ENCODE measurements at regions not wholly inside any gene's neighbourhood (a gene's known extent, or its start where the extent isn't known, plus 50 kb on each side); places are given as distances from the start of the nearest gene placed in this dataset.

- Histone ChIP-seq H3K27me3 (ENCODE audit: control insufficient read depth, insufficient read depth, low read length) (no peaks in the 10 kb centered on the region), H3K9me3 (ENCODE audit: control insufficient read depth, insufficient read depth, low read depth, low read length) (no peaks in the 10 kb centered on the region), H3K27ac (ENCODE audit: low read length) (no peak overlapping the region), H3K4me3 (ENCODE audit: low read depth in 2 of 2, low read length in 2 of 2) (no peak overlapping the region), H3K36me3 (ENCODE audit: control insufficient read depth, insufficient read depth, low read length) (no peaks in the 10 kb centered on the region), H3K4me1 (ENCODE audit: control insufficient read depth, insufficient read depth, low read length) (no peaks in the 10 kb centered on the region)
- ChIA-PET POLR2A (no interaction called here), CTCF (no interaction called here)
- TF ChIP-seq SIN3A (IDR thresholded peaks at IDR 0.05; ENCODE audit: borderline replicate concordance, insufficient read depth, low read depth, low read length) (no peak), CTCF (IDR thresholded peaks at IDR 0.05) (no peak), POLR2AphosphoS5 (IDR thresholded peaks at IDR 0.05; ENCODE audit: low read depth, low read length) (no peak), TCF7L2 (IDR thresholded peaks at IDR 0.05; ENCODE audit: low read depth, low read length) (no peak)
- TF ChIP-seq, protein P1, sequence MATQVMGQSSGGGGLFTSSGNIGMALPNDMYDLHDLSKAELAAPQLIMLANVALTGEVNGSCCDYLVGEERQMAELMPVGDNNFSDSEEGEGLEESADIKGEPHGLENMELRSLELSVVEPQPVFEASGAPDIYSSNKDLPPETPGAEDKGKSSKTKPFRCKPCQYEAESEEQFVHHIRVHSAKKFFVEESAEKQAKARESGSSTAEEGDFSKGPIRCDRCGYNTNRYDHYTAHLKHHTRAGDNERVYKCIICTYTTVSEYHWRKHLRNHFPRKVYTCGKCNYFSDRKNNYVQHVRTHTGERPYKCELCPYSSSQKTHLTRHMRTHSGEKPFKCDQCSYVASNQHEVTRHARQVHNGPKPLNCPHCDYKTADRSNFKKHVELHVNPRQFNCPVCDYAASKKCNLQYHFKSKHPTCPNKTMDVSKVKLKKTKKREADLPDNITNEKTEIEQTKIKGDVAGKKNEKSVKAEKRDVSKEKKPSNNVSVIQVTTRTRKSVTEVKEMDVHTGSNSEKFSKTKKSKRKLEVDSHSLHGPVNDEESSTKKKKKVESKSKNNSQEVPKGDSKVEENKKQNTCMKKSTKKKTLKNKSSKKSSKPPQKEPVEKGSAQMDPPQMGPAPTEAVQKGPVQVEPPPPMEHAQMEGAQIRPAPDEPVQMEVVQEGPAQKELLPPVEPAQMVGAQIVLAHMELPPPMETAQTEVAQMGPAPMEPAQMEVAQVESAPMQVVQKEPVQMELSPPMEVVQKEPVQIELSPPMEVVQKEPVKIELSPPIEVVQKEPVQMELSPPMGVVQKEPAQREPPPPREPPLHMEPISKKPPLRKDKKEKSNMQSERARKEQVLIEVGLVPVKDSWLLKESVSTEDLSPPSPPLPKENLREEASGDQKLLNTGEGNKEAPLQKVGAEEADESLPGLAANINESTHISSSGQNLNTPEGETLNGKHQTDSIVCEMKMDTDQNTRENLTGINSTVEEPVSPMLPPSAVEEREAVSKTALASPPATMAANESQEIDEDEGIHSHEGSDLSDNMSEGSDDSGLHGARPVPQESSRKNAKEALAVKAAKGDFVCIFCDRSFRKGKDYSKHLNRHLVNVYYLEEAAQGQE (IDR thresholded peaks at IDR 0.05; ENCODE audit: insufficient read depth in 1 of 2, low read depth in 2 of 2, low read length in 1 of 2) = no peak
- no peak for DNase-seq (ENCODE audit: low read depth, low spot score)
- intact Hi-C loops (cut with micrococcal nuclease; ENCODE audit: unreplicated experiment) = loop anchor here (1.0 kb wide), 1 partner anchor 12 kb away; no protein-coding TSS in a partner anchor
- no TSS peak for BruUV-seq (replicated peaks)
- ATAC-seq = no peak
- in situ Hi-C loops (cut with HindIII; ENCODE audit: low pct_unique_long_range_greater_than_20kb, low sequenced_read_pairs) = no loop called here
These were observed 191.4 kb downstream of the AMY1C start for GRCh38 chr1:103941086-103941485.

DNA sequence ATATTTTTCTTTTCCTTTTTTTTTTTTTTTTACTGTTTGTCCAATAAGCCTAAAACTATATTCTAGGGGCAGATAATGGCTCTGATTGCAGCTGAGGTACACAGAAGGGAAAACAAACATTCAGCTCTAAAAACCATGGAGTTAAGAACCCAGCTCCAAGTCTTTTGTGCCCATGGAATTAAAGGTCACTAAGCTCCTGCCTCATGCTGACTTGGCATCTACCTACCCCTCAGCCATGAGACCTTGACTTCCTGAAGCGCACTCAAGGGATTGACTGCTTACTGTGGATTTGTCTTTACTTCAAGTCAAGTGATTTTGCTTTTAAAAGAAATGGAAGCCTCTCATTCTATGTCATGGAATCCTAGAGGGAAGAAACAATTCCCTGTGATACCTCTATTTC, 192.3 kb downstream of the AMY1C start:
- no TSS peak for BruUV-seq (replicated peaks)
- H3K36me3 ChIP-seq (ENCODE audit: control insufficient read depth, insufficient read depth, low read length) = no peaks in the 10 kb centered on the region
- no peak overlapping the region for H3K27ac ChIP-seq (ENCODE audit: low read length)
- ATAC-seq = no peak
- no peaks in the 10 kb centered on the region for H3K9me3 ChIP-seq (ENCODE audit: control insufficient read depth, insufficient read depth, low read depth, low read length)
- POLR2A ChIA-PET = no interaction called here
- H3K4me3 ChIP-seq (ENCODE audit: low read depth in 2 of 2, low read length in 2 of 2) = no peak overlapping the region
- intact Hi-C loops (cut with micrococcal nuclease; ENCODE audit: unreplicated experiment) = no loop called here
- CTCF ChIA-PET = no interaction called here
- no peaks in the 10 kb centered on the region for H3K4me1 ChIP-seq (ENCODE audit: control insufficient read depth, insufficient read depth, low read length)
- no peaks in the 10 kb centered on the region for H3K27me3 ChIP-seq (ENCODE audit: control insufficient read depth, insufficient read depth, low read length)
- TF ChIP-seq CTCF (IDR thresholded peaks at IDR 0.05) (no peak), POLR2AphosphoS5 (IDR thresholded peaks at IDR 0.05; ENCODE audit: low read depth, low read length) (no peak), TCF7L2 (IDR thresholded peaks at IDR 0.05; ENCODE audit: low read depth, low read length) (no peak), SIN3A (IDR thresholded peaks at IDR 0.05; ENCODE audit: borderline replicate concordance, insufficient read depth, low read depth, low read length) (no peak)
- TF ChIP-seq, protein P1 (IDR thresholded peaks at IDR 0.05; ENCODE audit: insufficient read depth in 1 of 2, low read depth in 2 of 2, low read length in 1 of 2) = no peak
- DNase-seq (ENCODE audit: low read depth, low spot score) = no peak
- in situ Hi-C loops (cut with HindIII; ENCODE audit: low pct_unique_long_range_greater_than_20kb, low sequenced_read_pairs) = no loop called here

All from Panc1 (cell line).